ENCODE measurements at regions not wholly inside any gene's neighbourhood (a gene's known extent, or its start where the extent isn't known, plus 50 kb on each side); places are given as distances from the start of the nearest gene placed in this dataset.

DNA sequence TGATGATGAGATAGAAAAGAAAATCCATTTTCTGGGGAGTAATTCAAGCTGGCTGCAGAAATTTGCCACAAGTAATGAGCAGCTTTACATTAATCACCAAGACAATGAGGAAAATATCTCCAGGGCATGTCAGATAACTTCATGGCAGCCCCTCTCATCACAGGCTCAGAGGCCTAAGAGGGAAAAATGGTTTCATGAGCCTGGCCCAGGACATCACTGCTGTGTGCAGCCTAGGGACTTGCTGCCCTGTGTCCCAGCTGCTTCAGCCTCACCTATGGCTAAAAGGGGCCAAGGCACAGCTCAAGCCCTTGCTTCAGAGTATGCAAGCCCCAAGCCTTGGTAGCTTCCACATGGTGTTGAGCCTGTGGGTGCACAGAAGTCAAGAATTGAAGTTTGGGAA is 161.7 kb downstream of the OPA1 start:
- no peaks in the 10 kb centered on the region for H3K9me3 ChIP-seq (ENCODE audit: control insufficient read depth in 1 of 2, low read length in 2 of 2)
- ChIA-PET POLR2A (ENCODE audit: partially characterized antibody) (no interaction called here), CTCF (ENCODE audit: partially characterized antibody) (interaction anchor here (1.2 kb wide), 1 partner anchor 10 kb away, joined by 3 read pairs; no protein-coding TSS in a partner anchor)
- H3K4me1 ChIP-seq (ENCODE audit: insufficient read depth, low read length): no peaks in the 10 kb centered on the region
- no peak overlapping the region for H3K4me3 ChIP-seq (ENCODE audit: low read length in 2 of 2)
- no peaks in the 10 kb centered on the region for H3K36me3 ChIP-seq (ENCODE audit: insufficient read depth, low read length)
- no peak for DNase-seq
- Mint-ChIP-seq H3K27me3 (peaks cover 18 to 25% of the 10 kb centered on the region in 2 donors), H3K4me3 (no peak overlapping the region), H3K4me1 (no peaks in the 10 kb centered on the region), H3K36me3 (peaks cover 8 to 23% of the 10 kb centered on the region in 2 donors), H3K9me3 (peaks cover 0 to 31% (median 28%) of the 10 kb centered on the region in 8 donors), H3K27ac (no peak overlapping the region)
- H3K27me3 ChIP-seq (ENCODE audit: insufficient read depth, low read length): no peaks in the 10 kb centered on the region
- H3K27ac ChIP-seq (ENCODE audit: low read depth, low read length): no peak overlapping the region
- intact Hi-C loops (cut with micrococcal nuclease): no loop called here

GRCh38 chr3:193756536-193756935 is 163.5 kb downstream of the OPA1 start:
- H3K27me3 ChIP-seq (ENCODE audit: insufficient read depth, low read length): no peaks in the 10 kb centered on the region
- no peaks in the 10 kb centered on the region for H3K36me3 ChIP-seq (ENCODE audit: insufficient read depth, low read length)
- no peaks in the 10 kb centered on the region for H3K9me3 ChIP-seq (ENCODE audit: control insufficient read depth in 1 of 2, low read length in 2 of 2)
- H3K4me1 Mint-ChIP-seq: no peaks in the 10 kb centered on the region
- H3K4me1 ChIP-seq (ENCODE audit: insufficient read depth, low read length): no peaks in the 10 kb centered on the region
- H3K36me3 Mint-ChIP-seq: peaks cover 8 to 23% of the 10 kb centered on the region in 2 donors
- peaks cover 0 to 31% (median 27%) of the 10 kb centered on the region in 8 donors for H3K9me3 Mint-ChIP-seq
- no peak overlapping the region for H3K4me3 Mint-ChIP-seq
- no peak overlapping the region for H3K4me3 ChIP-seq (ENCODE audit: low read length in 2 of 2)
- intact Hi-C loops (cut with micrococcal nuclease): no loop called here
- peaks cover 21 to 25% of the 10 kb centered on the region in 2 donors for H3K27me3 Mint-ChIP-seq
- POLR2A ChIA-PET (ENCODE audit: partially characterized antibody): no interaction called here
- CTCF ChIA-PET (ENCODE audit: partially characterized antibody): no interaction called here
- no peak for DNase-seq
- H3K27ac Mint-ChIP-seq: no peak overlapping the region
- no peak overlapping the region for H3K27ac ChIP-seq (ENCODE audit: low read depth, low read length)

- POLR2A ChIA-PET (ENCODE audit: partially characterized antibody): no interaction called here
- Mint-ChIP-seq H3K4me1 (no peaks in the 10 kb centered on the region), H3K27ac (no peak overlapping the region)
Observed at GRCh38 chr3:193757457-193757856, 164.4 kb downstream of the OPA1 start.

GRCh38 chr3:193761969-193762368 is 169.0 kb downstream of the OPA1 start:
- Histone ChIP-seq H3K4me3 (ENCODE audit: low read length in 2 of 2) (no peak overlapping the region), H3K36me3 (ENCODE audit: insufficient read depth, low read length) (no peaks in the 10 kb centered on the region), H3K27ac (ENCODE audit: low read depth, low read length) (no peak overlapping the region), H3K9me3 (ENCODE audit: control insufficient read depth in 1 of 2, low read length in 2 of 2) (no peaks in the 10 kb centered on the region), H3K27me3 (ENCODE audit: insufficient read depth, low read length) (no peaks in the 10 kb centered on the region), H3K4me1 (ENCODE audit: insufficient read depth, low read length) (no peaks in the 10 kb centered on the region)
- intact Hi-C loops (cut with micrococcal nuclease): no loop called here
- DNase-seq: no peak
- ChIA-PET CTCF (ENCODE audit: partially characterized antibody) (no interaction called here), POLR2A (ENCODE audit: partially characterized antibody) (no interaction called here)
- H3K27me3 Mint-ChIP-seq: peaks cover 18% of the 10 kb centered on the region in 2 donors
- H3K36me3 Mint-ChIP-seq: peaks cover 5 to 13% of the 10 kb centered on the region in 2 donors
- H3K9me3 Mint-ChIP-seq: peaks cover 0 to 17% (median 12%) of the 10 kb centered on the region in 8 donors
- H3K27ac Mint-ChIP-seq: no peak overlapping the region
- H3K4me3 Mint-ChIP-seq: no peak overlapping the region
- H3K4me1 Mint-ChIP-seq: no peaks in the 10 kb centered on the region

More at GRCh38 chr3:193757457-193757856, 164.4 kb downstream of the OPA1 start:
- Mint-ChIP-seq H3K27me3 (peaks cover 20% of the 10 kb centered on the region in 2 donors), H3K9me3 (peaks cover 0 to 31% (median 27%) of the 10 kb centered on the region in 8 donors), H3K36me3 (peaks cover 8 to 23% of the 10 kb centered on the region in 2 donors), H3K4me3 (no peak overlapping the region)
- no peak overlapping the region for H3K4me3 ChIP-seq (ENCODE audit: low read length in 2 of 2)
- no peaks in the 10 kb centered on the region for H3K4me1 ChIP-seq (ENCODE audit: insufficient read depth, low read length)
- no peaks in the 10 kb centered on the region for H3K27me3 ChIP-seq (ENCODE audit: insufficient read depth, low read length)
- no peaks in the 10 kb centered on the region for H3K9me3 ChIP-seq (ENCODE audit: control insufficient read depth in 1 of 2, low read length in 2 of 2)
- DNase-seq: no peak
- no peaks in the 10 kb centered on the region for H3K36me3 ChIP-seq (ENCODE audit: insufficient read depth, low read length)
- no peak overlapping the region for H3K27ac ChIP-seq (ENCODE audit: low read depth, low read length)
- CTCF ChIA-PET (ENCODE audit: partially characterized antibody): no interaction called here
- intact Hi-C loops (cut with micrococcal nuclease): no loop called here

DNA sequence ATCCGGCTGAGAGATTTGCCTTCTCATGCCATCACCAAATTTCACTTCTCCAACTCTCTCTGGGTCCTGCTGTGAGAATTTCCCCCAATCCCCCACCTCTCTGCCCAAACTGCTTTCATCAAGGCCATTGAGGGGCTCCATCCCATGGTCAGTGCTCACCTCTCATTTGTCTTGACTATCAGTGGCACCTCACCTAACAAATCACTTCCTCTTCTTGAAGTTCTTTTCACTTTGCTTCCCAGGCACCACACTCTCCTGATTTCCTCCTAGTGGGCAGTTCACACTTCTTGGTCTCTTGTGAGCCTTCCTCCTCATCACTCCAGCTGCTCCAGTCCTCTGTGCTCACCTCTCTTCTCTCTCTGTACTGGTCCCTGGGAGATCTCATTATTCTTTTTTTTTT is 169.6 kb downstream of the OPA1 start:
- peaks cover 0 to 10% (median 5%) of the 10 kb centered on the region in 8 donors for H3K9me3 Mint-ChIP-seq

GRCh38 chr3:193764959-193765358 is 172.0 kb downstream of the OPA1 start:
- Mint-ChIP-seq H3K4me1 (no peaks in the 10 kb centered on the region), H3K4me3 (no peak overlapping the region), H3K27me3 (peaks cover 11 to 14% of the 10 kb centered on the region in 2 donors), H3K9me3 (peaks cover 0 to 2% (median 0%) of the 10 kb centered on the region in 8 donors), H3K36me3 (no peaks in the 10 kb centered on the region), H3K27ac (no peak overlapping the region)
- POLR2A ChIA-PET (ENCODE audit: partially characterized antibody): no interaction called here
- Histone ChIP-seq H3K27ac (ENCODE audit: low read depth, low read length) (no peak overlapping the region), H3K27me3 (ENCODE audit: insufficient read depth, low read length) (no peaks in the 10 kb centered on the region), H3K4me1 (ENCODE audit: insufficient read depth, low read length) (no peaks in the 10 kb centered on the region), H3K9me3 (ENCODE audit: control insufficient read depth in 1 of 2, low read length in 2 of 2) (no peaks in the 10 kb centered on the region), H3K36me3 (ENCODE audit: insufficient read depth, low read length) (no peaks in the 10 kb centered on the region), H3K4me3 (ENCODE audit: low read length in 2 of 2) (no peak overlapping the region)
- DNase-seq: no peak
- CTCF ChIA-PET (ENCODE audit: partially characterized antibody): no interaction called here
- intact Hi-C loops (cut with micrococcal nuclease): no loop called here

More for the DNA sequence above, 169.6 kb downstream of the OPA1 start:
- CTCF ChIA-PET (ENCODE audit: partially characterized antibody): no interaction called here
- Histone ChIP-seq H3K27ac (ENCODE audit: low read depth, low read length) (no peak overlapping the region), H3K4me3 (ENCODE audit: low read length in 2 of 2) (no peak overlapping the region), H3K9me3 (ENCODE audit: control insufficient read depth in 1 of 2, low read length in 2 of 2) (no peaks in the 10 kb centered on the region), H3K4me1 (ENCODE audit: insufficient read depth, low read length) (no peaks in the 10 kb centered on the region), H3K27me3 (ENCODE audit: insufficient read depth, low read length) (no peaks in the 10 kb centered on the region), H3K36me3 (ENCODE audit: insufficient read depth, low read length) (no peaks in the 10 kb centered on the region)
- POLR2A ChIA-PET (ENCODE audit: partially characterized antibody): no interaction called here
- Mint-ChIP-seq H3K27ac (no peak overlapping the region), H3K36me3 (peaks cover 0 to 7% of the 10 kb centered on the region in 2 donors), H3K4me3 (no peak overlapping the region), H3K4me1 (no peaks in the 10 kb centered on the region), H3K27me3 (peaks cover 18% of the 10 kb centered on the region in 2 donors)
- DNase-seq: no peak
- intact Hi-C loops (cut with micrococcal nuclease): no loop called here

DNA sequence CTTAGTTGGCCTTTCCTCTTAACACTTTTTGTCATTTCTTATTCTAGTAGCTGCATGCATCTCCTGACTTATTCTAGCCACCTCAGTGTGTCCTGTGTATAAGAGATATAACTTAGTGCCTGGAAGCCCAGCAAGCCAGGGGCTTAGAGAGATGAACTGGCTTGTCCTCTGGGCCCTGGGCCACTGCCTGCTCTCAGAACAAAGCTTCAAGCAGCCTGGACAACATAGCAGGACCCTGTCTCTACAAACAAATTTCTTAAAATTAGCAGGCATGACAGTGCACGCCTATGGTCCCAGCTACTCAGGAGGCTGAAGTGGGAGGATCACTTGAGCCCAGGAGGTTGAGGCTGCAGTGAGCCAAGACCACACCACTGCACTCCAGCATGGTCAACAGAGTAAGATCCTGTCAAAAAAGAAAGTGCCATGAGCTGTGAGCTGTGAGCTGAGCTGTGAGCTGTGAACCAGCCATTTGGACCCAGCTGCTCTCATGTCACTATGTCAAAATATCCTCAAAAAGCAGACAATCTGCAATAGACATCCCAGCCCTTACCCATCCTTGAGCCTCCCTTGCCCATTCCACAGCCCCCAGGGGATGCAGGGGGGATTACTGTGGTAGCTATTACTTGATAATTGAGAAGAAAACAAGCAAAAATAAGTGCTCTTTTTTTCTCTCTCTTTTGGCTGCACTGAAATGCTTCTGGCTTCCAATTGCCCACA is 174.5 kb downstream of the OPA1 start:
- H3K4me1 Mint-ChIP-seq: no peaks in the 10 kb centered on the region
- no peaks in the 10 kb centered on the region for H3K36me3 Mint-ChIP-seq
- Histone ChIP-seq H3K4me1 (ENCODE audit: insufficient read depth, low read length) (no peaks in the 10 kb centered on the region), H3K27ac (ENCODE audit: low read depth, low read length) (no peak overlapping the region), H3K9me3 (ENCODE audit: control insufficient read depth in 1 of 2, low read length in 2 of 2) (no peaks in the 10 kb centered on the region), H3K27me3 (ENCODE audit: insufficient read depth, low read length) (no peaks in the 10 kb centered on the region), H3K4me3 (ENCODE audit: low read length in 2 of 2) (no peak overlapping the region), H3K36me3 (ENCODE audit: insufficient read depth, low read length) (no peaks in the 10 kb centered on the region)
- POLR2A ChIA-PET (ENCODE audit: partially characterized antibody): no interaction called here
- no peak overlapping the region for H3K4me3 Mint-ChIP-seq
- no peak overlapping the region for H3K27ac Mint-ChIP-seq
- intact Hi-C loops (cut with micrococcal nuclease): no loop called here
- H3K27me3 Mint-ChIP-seq: peaks cover 11 to 12% of the 10 kb centered on the region in 2 donors
- no peak for DNase-seq
- CTCF ChIA-PET (ENCODE audit: partially characterized antibody): interaction anchor here (0.9 to 1.6 kb wide), 3 partner anchors 9 to 548 kb away, joined by 3 to 4 read pairs (median 3); no protein-coding TSS in a partner anchor
- H3K9me3 Mint-ChIP-seq: peaks cover 0 to 2% (median 0%) of the 10 kb centered on the region in 8 donors

Data from CD4-positive, alpha-beta memory T cell (primary cell).